A549 (cell line): ENCODE measurements at regions not wholly inside any gene's neighbourhood (a gene's known extent, or its start where the extent isn't known, plus 50 kb on each side); places are given as distances from the start of the nearest gene placed in this dataset.

Experiments
- ATAC-seq, 2 experiments: fragments of 200-7000 bp in 1 of 2; fragments of >200 bp in 1 of 2; cut with Nextera tagmentation in 1 of 2; cut with Tn5 transposase in 1 of 2; 3 replicates each; pipeline versions ENCODE4 v1.8.0 to v1.9.1; 2018 to 2020; ENCODE audit warnings: mild to moderate bottlenecking in 1 of 2, moderate library complexity in 1 of 2
- CTCF ChIA-PET: fragments of 300-600 bp; sonication (Branson Sonifier 250); formaldehyde crosslinking; extraction: SDS; loops from one replicate; lab custom pipeline; 2021; ENCODE audit warnings: antibody characterized with exemption, inconsistent platforms; lab: Yijun Ruan, JAX
- POLR2A ChIA-PET: fragments of 350-600 bp; formaldehyde crosslinking; extraction: SDS; loops from one replicate; lab custom pipeline; 2021; ENCODE audit warnings: antibody characterized with exemption, inconsistent platforms; lab: Yijun Ruan, JAX
- DNase-seq, 2 experiments: peaks; one replicate each; pipeline versions ENCODE4 v3.0.0 to v3.0.0-alpha.2; 2011 to 2016; ENCODE audit warnings: low read depth in 1 of 2, low spot score in 1 of 2
- FAIRE-seq: peaks from 2 replicates; lab custom pipeline; 2011; peaks lifted over from hg19 to GRCh38; lab: Jason Lieb, UNC
- H3K27ac ChIP-seq, 2 experiments: fragments of >200 bp; sonication (Bioruptor Twin); formaldehyde crosslinking; 3 replicates each; pipeline ENCODE4 v1.5.1; 2016 to 2017
- H3K4me1 ChIP-seq: fragments of >200 bp; sonication (Bioruptor Twin); formaldehyde crosslinking; 3 replicates; pipeline ENCODE4 v1.6.1; 2016
- H3K4me2 ChIP-seq: fragments of >200 bp; sonication (Bioruptor Twin); formaldehyde crosslinking; 3 replicates; pipeline ENCODE4 v1.6.1; 2016
- H3K4me3 ChIP-seq: fragments of >200 bp; sonication (Bioruptor Twin); formaldehyde crosslinking; 3 replicates; pipeline ENCODE4 v1.5.1; 2016
- H3K9me3 ChIP-seq: fragments of >200 bp; sonication (Bioruptor Twin); formaldehyde crosslinking; 3 replicates; pipeline ENCODE4 v1.6.1; 2016
- ATOH8 ChIP-seq: fragments of 250-450 bp; sonication (Bioruptor Pico); IDR thresholded peaks from 2 replicates; pipeline ENCODE4 v1.5.0; 2020; ENCODE audit warnings: low read depth, mild to moderate bottlenecking, moderate library complexity
- CBX2 ChIP-seq: fragments of 200-600 bp; sonication (generic); IDR thresholded peaks from 2 replicates; pipeline ENCODE4 v1.6.1; 2016; ENCODE audit warnings: low read depth, mild to moderate bottlenecking, borderline replicate concordance
- CHD2 ChIP-seq: fragments of 150-350 bp; IDR thresholded peaks from 2 replicates; pipeline ENCODE4 v1.6.1; 2014; ENCODE audit warnings: low read length; ENCODE audit not compliant: partially characterized antibody
- E2F6 ChIP-seq: IDR thresholded peaks from 2 replicates; pipeline ENCODE4 v1.6.1; 2012; ENCODE audit warnings: low read depth, borderline replicate concordance
- EHF ChIP-seq: fragments of 250-450 bp; sonication (Bioruptor Pico); IDR thresholded peaks from 2 replicates; pipeline ENCODE4 v1.5.0; 2020; ENCODE audit warnings: mild to moderate bottlenecking
- EHMT2 ChIP-seq: fragments of 200-600 bp; sonication (generic); IDR thresholded peaks from 2 replicates; pipeline ENCODE4 v1.6.1; 2016; ENCODE audit warnings: antibody characterized with exemption, low read depth, mild to moderate bottlenecking, moderate library complexity
- EP300 ChIP-seq, 2 experiments: fragments of >200 bp; sonication (Bioruptor Twin); formaldehyde crosslinking; IDR thresholded peaks; 2 replicates in 1 of 2; 3 replicates in 1 of 2; pipeline ENCODE4 v1.6.1; 2016 to 2017
- ESRRA ChIP-seq: fragments of 150-350 bp; IDR thresholded peaks from 2 replicates; pipeline ENCODE4 v1.6.1; 2014; ENCODE audit warnings: mild to moderate bottlenecking, low read length, borderline replicate concordance
- HES2 ChIP-seq: fragments of >200 bp; sonication (Bioruptor Twin); formaldehyde crosslinking; IDR thresholded peaks from 2 replicates; pipeline ENCODE4 v1.6.1; 2016
- HOXA7 ChIP-seq: fragments of 250-450 bp; sonication (Bioruptor Pico); IDR thresholded peaks from 2 replicates; pipeline ENCODE4 v1.5.0; 2020; ENCODE audit warnings: mild to moderate bottlenecking, moderate library complexity
- HOXB5 ChIP-seq: fragments of 250-450 bp; sonication (Bioruptor Pico); IDR thresholded peaks from 2 replicates; pipeline ENCODE4 v1.5.0; 2020; ENCODE audit warnings: mild to moderate bottlenecking, moderate library complexity
- KDM1A ChIP-seq: fragments of 200-600 bp; sonication (generic); IDR thresholded peaks from 2 replicates; pipeline ENCODE4 v1.6.1; 2016; ENCODE audit warnings: low read depth, mild to moderate bottlenecking
- MAFK ChIP-seq: fragments of 450-650 bp; IDR thresholded peaks from 2 replicates; pipeline ENCODE4 v1.6.1; 2014; ENCODE audit not compliant: partially characterized antibody
- MAX ChIP-seq: IDR thresholded peaks from 2 replicates; pipeline ENCODE4 v1.6.1; 2012
- MAZ ChIP-seq: fragments of 150-350 bp; IDR thresholded peaks from 2 replicates; pipeline ENCODE4 v1.6.1; 2014; ENCODE audit warnings: antibody characterized with exemption, low read depth, low read length, borderline replicate concordance
- MYC ChIP-seq: IDR thresholded peaks from 2 replicates; pipeline ENCODE4 v1.6.1; 2012; ENCODE audit warnings: mild to moderate bottlenecking, inconsistent platforms, low read length, improper control_type of control experiment, borderline replicate concordance
- NFE2L2 ChIP-seq: fragments of 150-350 bp; conservative IDR thresholded peaks from 2 replicates; pipeline ENCODE4 v1.6.1; 2014; ENCODE audit warnings: low read length
- POLR2A ChIP-seq: IDR thresholded peaks from 2 replicates; pipeline ENCODE4 v1.6.1; 2012; ENCODE audit warnings: mild to moderate bottlenecking, low read length
- RAD21 ChIP-seq, 2 experiments: fragments of >200 bp in 1 of 2; sonication (Bioruptor Twin) in 1 of 2; formaldehyde crosslinking in 1 of 2; IDR thresholded peaks in 1 of 2; conservative IDR thresholded peaks in 1 of 2; 2 replicates in 1 of 2; 3 replicates in 1 of 2; pipeline ENCODE4 v1.6.1; 2012 to 2018; ENCODE audit warnings: inconsistent platforms in 1 of 2
- REST ChIP-seq: fragments of 200-600 bp; sonication (generic); IDR thresholded peaks from 2 replicates; pipeline ENCODE4 v1.6.1; 2016; ENCODE audit warnings: antibody characterized with exemption, mild to moderate bottlenecking, moderate library complexity
- RFX5 ChIP-seq: fragments of 450-650 bp; IDR thresholded peaks from 2 replicates; pipeline ENCODE4 v1.7.1; 2014; ENCODE audit warnings: antibody characterized with exemption, mild to moderate bottlenecking, moderate library complexity
- TFCP2L1 ChIP-seq: fragments of 250-450 bp; sonication (Bioruptor Pico); IDR thresholded peaks from 2 replicates; pipeline ENCODE4 v1.5.0; 2021; ENCODE audit warnings: mild to moderate bottlenecking
- USF2 ChIP-seq: fragments of 450-650 bp; IDR thresholded peaks from 2 replicates; pipeline ENCODE4 v1.6.1; 2014; ENCODE audit warnings: antibody characterized with exemption
- ZC3H11A ChIP-seq: fragments of 450-650 bp; IDR thresholded peaks from 2 replicates; pipeline ENCODE4 v1.6.1; 2014; ENCODE audit warnings: antibody characterized with exemption, mild to moderate bottlenecking
- ZNF302 ChIP-seq: fragments of 250-450 bp; sonication (Bioruptor Pico); IDR thresholded peaks from 2 replicates; pipeline ENCODE4 v1.9.0; 2021; ENCODE audit warnings: inconsistent platforms, mild to moderate bottlenecking, moderate library complexity
- WGBS: methylation state at CpG from one replicate; pipeline ENCODE4 v1.1.6; 2017; ENCODE audit errors: missing lambda C conversion rate; 5-methylcytosine and 5-hydroxymethylcytosine counted together

GRCh38 chr3:33994568-33994967 lies 196.1 kb downstream of the PDCD6IP start:
- Histone ChIP-seq H3K4me2 (no peak overlapping the region), H3K9me3 (peaks cover 30% of the 10 kb centered on the region; the same call in 2 of the 3 replicates), H3K4me3 (no peak overlapping the region), H3K4me1 (no peaks in the 10 kb centered on the region), H3K27ac (no peak overlapping the region)
- TF ChIP-seq MAFK (no peak), EHF (no peak), CHD2 (no peak), TFCP2L1 (no peak)
- no peak for DNase-seq
- CTCF ChIA-PET: interaction anchor here (2.4 kb wide), 1 partner anchor 14 kb away, joined by 11 read pairs; no protein-coding TSS in a partner anchor
- POLR2A ChIA-PET: no interaction called here
- FAIRE-seq: no peak
- ATAC-seq: no peak
- WGBS: 0% methylated on average over 1 of the region's 1 CpG

- CTCF ChIA-PET: interaction anchor here (1.0 to 2.8 kb wide), 4 partner anchors 11 to 20 kb away, joined by 3 to 16 read pairs (median 9); no protein-coding TSS in a partner anchor
- Histone ChIP-seq H3K4me2 (no peak overlapping the region), H3K9me3 (peaks cover 19% of the 10 kb centered on the region; the same call in 2 of the 3 replicates), H3K4me1 (peaks cover 39% of the 10 kb centered on the region), H3K27ac (peak overlapping the region in 1 of 2 experiments; percentile 27; a peak in 1 of 6 replicates), H3K4me3 (no peak overlapping the region)
- POLR2A ChIA-PET: no interaction called here
- DNase-seq (no peak), FAIRE-seq (no peak), ATAC-seq (peak in 1 of 2 experiments; percentile 24; a peak in 2 of 6 replicates)
- TF ChIP-seq ZNF302 (CRISPR knock-in tag) (no peak), HOXA7 (CRISPR knock-in tag) (no peak), RFX5 (no peak), MAZ (no peak), USF2 (no peak), TFCP2L1 (no peak), ATOH8 (no peak), EP300 (IDR thresholded peaks at IDR 0.05) (no peak), E2F6 (no peak), RAD21 (conservative IDR thresholded peaks at IDR 0.05 in 1 of 2, IDR thresholded peaks at IDR 0.05 in 1 of 2) (no peak), HOXB5 (no peak), CBX2 (no peak), MYC (no peak), MAX (no peak)
These were observed 201.9 kb downstream of the PDCD6IP start for GRCh38 chr3:34000301-34000700.

GRCh38 chr3:34001022-34001421 lies 202.6 kb downstream of the PDCD6IP start:
- FAIRE-seq (no peak), DNase-seq (no peak)
- POLR2A ChIA-PET: interaction anchor here (1.6 kb wide), 1 partner anchor 11 kb away, joined by 10 read pairs; no protein-coding TSS in a partner anchor
- Histone ChIP-seq H3K4me2 (no peak overlapping the region), H3K4me1 (peaks cover 42% of the 10 kb centered on the region), H3K4me3 (no peak overlapping the region), H3K27ac (peak overlapping the region; percentile 12 to 14; a peak in 1 of 6 replicates)
- WGBS: 89% methylated on average over 3 of the region's 3 CpGs
- TF ChIP-seq NFE2L2 (no peak), E2F6 (no peak), HES2 (no peak), KDM1A (no peak), REST (no peak), HOXA7 (CRISPR knock-in tag) (no peak), ESRRA (no peak), ZC3H11A (no peak), EHMT2 (no peak), POLR2A (no peak)
- TF ChIP-seq, all 56 proteins: peak for 0
- peaks cover 11% of the 10 kb centered on the region; the same call in 2 of the 3 replicates for H3K9me3 ChIP-seq
- no peak; a peak in 1 of 6 replicates for ATAC-seq
- CTCF ChIA-PET: interaction anchor here (1.9 to 2.8 kb wide), 3 partner anchors 11 to 85 kb away, joined by 4 to 16 read pairs (median 12); no protein-coding TSS in a partner anchor
